ENCODE measurements at regions not wholly inside any gene's neighbourhood (a gene's known extent, or its start where the extent isn't known, plus 50 kb on each side); places are given as distances from the start of the nearest gene placed in this dataset.

- FAIRE-seq, result no peak
- no peak for DNase-seq (ENCODE audit: insufficient read length, low spot score)
Measured at GRCh38 chr12:24325331-24325730, 375.9 kb upstream of the SOX5 start.

DNA sequence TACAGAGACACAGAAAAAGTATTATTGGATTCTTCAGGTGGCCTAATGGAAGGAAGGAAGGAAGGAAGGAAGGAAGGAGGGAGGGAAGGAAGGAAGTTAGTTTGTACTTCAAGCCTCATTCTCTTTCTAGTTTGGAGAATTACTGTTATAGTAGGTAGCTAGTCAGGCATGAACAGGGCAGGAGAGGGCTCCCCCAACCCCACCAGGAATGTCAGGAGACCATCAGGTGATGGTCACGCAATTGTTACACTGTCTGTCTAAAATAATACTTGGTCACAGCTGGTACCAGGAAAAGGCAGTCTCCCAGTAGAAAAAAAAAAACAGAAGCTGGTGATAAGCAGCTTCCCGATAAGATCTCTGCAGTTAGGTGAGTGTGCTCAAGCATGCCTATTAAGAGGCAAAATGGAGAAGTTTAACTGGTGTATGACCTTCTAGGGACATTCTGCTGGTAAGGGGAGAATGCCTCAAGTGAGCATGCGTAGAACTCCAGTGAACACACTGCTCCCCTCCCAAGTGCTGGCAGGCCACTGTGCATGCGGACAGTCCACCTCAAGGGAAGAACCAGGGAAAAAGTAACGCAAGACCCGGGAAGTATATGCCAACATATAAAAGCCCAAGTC is 358.4 kb upstream of the SOX5 start:
- FAIRE-seq (no peak), DNase-seq (ENCODE audit: insufficient read length, low spot score) (no peak)

DNA sequence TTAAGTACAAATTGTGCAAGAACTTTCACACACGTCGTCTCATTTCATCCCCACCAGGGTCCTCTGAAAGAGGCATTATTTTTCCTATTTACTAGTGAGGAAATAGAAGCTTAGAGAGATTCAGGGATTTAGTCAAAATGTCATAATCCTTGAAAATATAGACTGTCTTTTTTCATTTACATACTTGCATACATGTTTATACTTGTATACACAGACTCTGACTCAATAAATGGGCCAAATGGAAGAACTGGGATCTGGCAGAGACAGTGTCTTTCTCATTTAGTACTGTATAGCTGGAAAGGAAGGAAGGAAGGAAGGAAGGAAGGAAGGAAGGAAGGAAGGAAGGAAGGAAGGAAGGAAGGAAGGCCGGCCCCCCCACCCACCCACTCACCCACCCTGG is 357.7 kb upstream of the SOX5 start:
- FAIRE-seq (no peak), DNase-seq (ENCODE audit: insufficient read length, low spot score) (no peak)

GRCh38 chr12:24306001-24306400 is 356.5 kb upstream of the SOX5 start:
- no peak for DNase-seq (ENCODE audit: insufficient read length, low spot score)
- FAIRE-seq, result no peak

DNA sequence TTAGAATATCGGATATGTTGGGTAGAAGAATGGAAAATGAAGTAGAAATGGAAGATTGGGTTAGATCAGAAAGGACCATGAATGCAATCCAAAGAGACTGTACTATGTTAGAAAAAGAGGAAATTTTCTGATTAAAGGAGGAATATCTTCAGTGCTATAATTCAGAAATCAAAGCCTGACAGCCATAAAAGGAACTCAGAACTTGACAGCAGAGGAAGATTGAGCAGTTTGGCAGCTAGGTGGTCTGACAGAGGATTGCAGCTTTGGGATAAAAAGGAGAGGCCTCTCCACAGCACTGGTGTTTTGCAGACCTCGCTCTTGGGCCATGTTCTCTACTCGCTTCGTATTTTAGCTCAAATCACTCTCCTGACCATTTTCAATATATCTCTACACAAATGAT is 354.8 kb upstream of the SOX5 start:
- DNase-seq (ENCODE audit: insufficient read length, low spot score) (no peak), FAIRE-seq (no peak)

DNA sequence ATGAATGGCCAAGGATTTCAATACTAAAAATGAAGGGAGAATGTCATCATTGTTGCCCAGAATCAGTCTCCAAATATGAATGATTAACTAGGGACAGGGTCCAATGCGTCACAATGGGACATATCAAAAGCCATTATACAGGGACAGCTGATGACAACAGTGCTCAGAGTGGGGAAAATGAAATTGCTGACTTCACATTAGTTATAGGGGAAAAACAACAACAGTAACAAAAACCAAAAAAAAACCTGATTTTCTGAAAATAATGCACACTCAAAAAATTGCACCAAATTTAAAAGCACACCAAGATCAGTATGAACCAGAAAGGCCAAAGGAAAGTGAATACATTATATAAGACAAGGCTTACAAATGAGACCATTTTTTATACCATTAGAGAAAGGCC is 353.2 kb upstream of the SOX5 start:
- DNase-seq (ENCODE audit: insufficient read length, low spot score), result no peak
- FAIRE-seq, result no peak

GRCh38 chr12:24297516-24297915 is 348.0 kb upstream of the SOX5 start:
- DNase-seq (ENCODE audit: insufficient read length, low spot score), result no peak
- FAIRE-seq, result no peak

- DNase-seq (ENCODE audit: insufficient read length, low spot score) (no peak), FAIRE-seq (no peak)
Measured at GRCh38 chr12:24293549-24293948, 344.1 kb upstream of the SOX5 start.

DNA sequence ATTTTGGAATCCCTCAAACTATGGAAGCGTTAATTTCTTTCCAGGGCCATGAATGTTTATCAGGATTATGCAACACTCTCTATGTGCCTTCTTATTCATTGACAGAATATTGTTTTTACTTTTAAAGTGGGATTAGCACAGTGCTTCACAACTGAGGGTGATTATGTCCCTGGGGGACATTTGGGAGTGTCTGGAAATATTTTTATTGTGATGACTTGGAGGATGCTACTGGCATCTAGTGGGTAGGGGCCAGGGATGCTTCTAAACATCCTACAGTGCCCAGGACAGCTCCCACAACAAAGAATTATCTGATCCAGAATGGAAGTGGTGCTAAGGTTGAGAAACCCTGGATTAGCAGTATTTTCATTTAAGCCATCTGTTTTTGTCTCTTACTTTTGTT is 338.5 kb upstream of the SOX5 start:
- FAIRE-seq, result no peak
- no peak for DNase-seq (ENCODE audit: insufficient read length, low spot score)

GRCh38 chr12:24285448-24285847 is 336.0 kb upstream of the SOX5 start:
- DNase-seq (ENCODE audit: insufficient read length, low spot score) (no peak), FAIRE-seq (no peak)

DNA sequence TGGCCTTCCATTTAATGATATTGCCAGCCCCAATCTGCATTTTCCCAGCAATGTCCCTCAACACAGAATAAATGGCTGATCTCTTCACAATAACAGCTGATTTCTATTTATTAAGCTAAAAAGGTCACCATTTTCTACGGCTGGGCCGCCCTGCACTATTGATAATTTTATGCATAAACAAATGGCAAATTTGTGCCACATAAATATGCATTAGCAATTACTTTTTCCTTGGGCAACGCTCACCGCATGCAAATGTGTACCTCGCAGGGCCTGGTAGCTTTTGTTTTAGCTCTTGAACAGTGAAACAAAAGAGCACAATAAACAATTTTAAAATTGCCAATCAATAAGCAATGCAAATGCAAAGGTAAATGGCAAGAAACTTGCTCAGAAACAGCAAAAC is 331.9 kb upstream of the SOX5 start:
- no peak for FAIRE-seq
- DNase-seq (ENCODE audit: insufficient read length, low spot score), result no peak

DNA sequence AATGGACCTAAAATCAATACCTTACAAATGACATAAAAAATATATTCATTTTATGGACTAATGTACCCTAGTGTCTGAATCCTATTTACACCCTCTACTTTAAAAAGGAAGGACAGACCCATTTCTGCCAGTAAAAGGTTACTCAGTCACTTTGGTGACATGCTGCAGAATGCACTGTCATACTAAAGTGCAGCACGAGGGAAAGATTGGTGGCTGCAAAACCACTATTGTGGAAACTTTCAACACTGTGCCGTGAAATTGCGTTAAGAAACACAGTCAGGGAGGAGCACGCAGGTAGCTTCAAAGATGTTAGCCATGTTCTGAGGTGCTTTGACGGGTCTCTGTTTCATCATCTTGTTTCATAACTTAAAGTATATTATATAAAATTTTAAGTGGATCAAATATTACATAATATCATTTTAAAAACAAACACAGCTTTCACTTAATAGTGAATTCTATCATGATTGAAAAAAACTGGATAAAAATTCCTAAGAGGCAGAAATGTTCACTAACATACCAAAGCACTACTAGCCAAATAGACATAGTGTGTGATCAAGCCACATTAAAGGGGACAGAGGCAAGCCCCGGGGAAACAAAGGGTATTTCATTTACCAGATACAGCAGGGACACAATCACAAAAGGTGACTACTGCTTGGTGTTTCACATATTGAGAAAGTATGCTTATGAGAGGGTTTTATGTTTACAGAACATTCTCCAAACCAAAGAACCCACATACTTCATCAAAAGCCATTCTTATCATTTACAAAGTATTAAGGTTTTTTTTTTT is 330.8 kb upstream of the SOX5 start:
- DNase-seq (ENCODE audit: insufficient read length, low spot score) (no peak), FAIRE-seq (no peak)

GRCh38 chr12:24278832-24279231 is 329.4 kb upstream of the SOX5 start:
- no peak for DNase-seq (ENCODE audit: insufficient read length, low spot score)
- no peak for FAIRE-seq

GRCh38 chr12:24270965-24271364 is 321.5 kb upstream of the SOX5 start:
- no peak for FAIRE-seq
- DNase-seq (ENCODE audit: insufficient read length, low spot score), result no peak

DNA sequence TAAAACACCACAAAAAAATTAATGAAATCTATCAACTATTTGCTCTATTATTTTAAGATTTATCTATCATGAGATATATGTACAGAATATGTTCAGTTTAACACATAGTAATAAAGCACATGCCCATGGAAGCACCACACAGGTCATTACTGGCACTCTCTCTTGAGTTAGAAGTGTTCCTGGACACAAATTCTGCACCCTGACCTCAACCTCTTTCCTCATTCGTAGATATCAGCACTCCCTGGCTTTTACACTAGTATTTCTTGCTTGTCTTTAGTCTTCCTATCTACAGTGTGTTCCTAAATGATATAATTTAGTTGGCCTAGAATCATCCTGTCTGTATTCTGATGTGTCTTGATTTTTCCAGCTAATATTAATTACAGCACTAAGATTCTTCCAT is 321.0 kb upstream of the SOX5 start:
- no peak for FAIRE-seq

GRCh38 chr12:24268663-24269186 is 319.3 kb upstream of the SOX5 start:
- FAIRE-seq (no peak), DNase-seq (ENCODE audit: insufficient read length, low spot score) (no peak)

More for the DNA sequence above, 321.0 kb upstream of the SOX5 start:
- DNase-seq (ENCODE audit: insufficient read length, low spot score), result no peak

- no peak for DNase-seq (ENCODE audit: insufficient read length, low spot score)
- FAIRE-seq, result no peak
Measured at GRCh38 chr12:24266982-24267381, 317.5 kb upstream of the SOX5 start.

DNA sequence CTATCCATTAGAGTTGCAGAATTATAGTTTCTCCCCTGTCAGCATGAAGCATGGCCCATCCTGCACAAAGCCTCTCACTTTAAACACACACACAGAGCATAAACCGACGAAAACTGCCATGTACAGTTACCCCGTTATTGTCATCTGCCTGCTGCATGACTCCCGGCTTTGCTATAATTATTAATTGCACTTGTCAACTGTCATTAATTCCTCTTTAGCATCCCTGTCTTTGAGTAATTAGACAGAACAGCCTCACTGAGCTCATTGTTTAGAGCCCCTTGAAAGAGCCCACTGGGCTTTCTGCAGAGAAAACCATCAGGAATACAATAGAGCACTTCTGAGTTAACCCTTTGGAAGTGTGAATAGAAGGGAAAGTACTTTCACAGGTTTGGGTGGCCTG is 307.2 kb upstream of the SOX5 start:
- DNase-seq (ENCODE audit: insufficient read length, low spot score) (no peak), FAIRE-seq (no peak)

GRCh38 chr12:24255920-24256665 is 306.6 kb upstream of the SOX5 start:
- DNase-seq (ENCODE audit: insufficient read length, low spot score) (no peak), FAIRE-seq (no peak)

GRCh38 chr12:24252602-24253001 is 303.1 kb upstream of the SOX5 start:
- no peak for DNase-seq (ENCODE audit: insufficient read length, low spot score)
- FAIRE-seq, result no peak

- FAIRE-seq (peak; percentile 37), DNase-seq (ENCODE audit: insufficient read length, low spot score) (no peak)
Measured at GRCh38 chr12:24246934-24247333, 297.5 kb upstream of the SOX5 start.

- FAIRE-seq (no peak), DNase-seq (ENCODE audit: insufficient read length, low spot score) (no peak)
Measured at GRCh38 chr12:24246376-24246775, 296.9 kb upstream of the SOX5 start.

All from GM19239 (cell line).